ENCODE measurements at regions not wholly inside any gene's neighbourhood (a gene's known extent, or its start where the extent isn't known, plus 50 kb on each side); places are given as distances from the start of the nearest gene placed in this dataset.
"Not testable (repeated sequence)": the region's sequence is repeated elsewhere in the genome, so short reads cannot be mapped to it uniquely, and the experiment has no call there.

DNA sequence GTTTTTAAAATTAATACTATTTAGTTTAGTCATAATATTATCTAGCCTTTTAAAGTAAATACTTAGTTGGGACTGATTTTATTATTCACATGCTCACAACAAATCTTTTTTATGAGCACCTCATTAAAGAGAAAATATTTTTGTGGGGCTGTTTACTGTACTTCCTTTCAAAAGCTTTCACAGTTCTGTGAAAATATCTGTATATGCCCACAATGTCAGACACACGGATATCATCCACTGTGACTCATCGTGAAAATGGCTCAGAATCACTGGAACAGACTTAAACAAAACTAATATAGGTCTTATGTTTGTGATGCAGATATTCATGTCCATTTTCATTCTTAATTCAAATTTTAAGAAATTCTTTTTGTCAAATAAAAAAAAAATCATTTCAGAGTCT is 305.2 kb downstream of the RAB38 start:
- DNase-seq (ENCODE audit: low spot score), result no peak

DNA sequence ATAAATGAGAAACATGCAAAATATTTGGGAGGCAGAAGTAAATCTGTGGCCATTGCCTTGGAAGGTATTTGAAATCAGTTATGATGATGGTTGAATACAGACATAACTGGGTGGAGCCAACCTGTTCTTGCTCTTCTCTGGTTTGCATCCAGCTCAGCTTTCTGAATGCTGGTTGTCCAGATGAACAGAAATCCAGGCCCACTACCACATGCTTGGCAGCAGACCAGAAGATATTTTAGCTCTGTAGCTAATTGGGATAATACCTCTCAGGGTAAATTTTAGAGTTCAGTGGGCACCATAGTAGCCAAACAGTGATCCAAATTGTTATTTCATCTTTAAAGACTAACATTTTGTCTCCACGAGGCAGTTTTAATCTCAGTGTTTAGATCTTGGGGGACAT is 308.3 kb downstream of the RAB38 start:
- DNase-seq (ENCODE audit: low spot score), result no peak

DNA sequence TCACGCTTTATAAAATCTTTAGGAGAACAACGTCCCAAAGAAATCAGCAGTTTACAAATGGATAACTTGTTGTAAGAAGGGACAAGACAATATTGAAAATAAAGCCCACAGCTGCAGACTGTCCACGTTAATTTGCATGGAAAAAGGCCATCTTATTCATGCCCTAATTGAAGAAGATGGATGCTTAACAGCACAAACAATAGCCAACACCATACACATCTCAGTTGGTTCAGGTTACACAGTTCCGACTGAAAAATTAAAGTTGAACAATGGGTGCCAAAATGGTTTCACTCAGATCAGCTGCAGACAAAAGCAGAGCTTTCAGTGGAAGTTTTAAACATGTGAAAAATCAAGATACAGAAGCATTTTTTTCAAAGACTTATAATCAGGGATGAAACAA is 314.2 kb downstream of the RAB38 start:
- DNase-seq (ENCODE audit: low spot score), result no peak

- no peak for DNase-seq (ENCODE audit: low spot score)
Measured at GRCh38 chr11:87859636-87860035, 315.6 kb downstream of the RAB38 start.

- DNase-seq (ENCODE audit: low spot score), result no peak
Measured at GRCh38 chr11:87851827-87852226, 323.4 kb downstream of the RAB38 start.

DNA sequence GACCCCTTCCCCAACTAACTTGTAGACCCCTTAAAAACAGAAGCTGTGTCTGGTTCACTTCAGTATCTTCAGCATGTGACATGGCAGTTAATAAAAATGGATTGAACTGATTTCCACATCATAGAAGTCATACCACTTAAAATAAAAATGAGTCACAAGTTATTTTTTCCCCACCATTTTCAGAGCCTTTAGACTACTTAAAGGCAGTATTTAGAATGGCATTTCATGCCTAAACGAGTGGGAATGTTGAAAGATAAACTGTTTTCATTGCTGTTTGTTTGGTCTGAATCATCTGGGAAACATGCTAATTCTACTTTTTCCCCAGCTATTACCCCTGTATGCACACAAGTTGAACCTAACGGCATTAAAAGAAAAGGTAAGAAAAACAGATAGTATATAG is 324.0 kb downstream of the RAB38 start:
- DNase-seq (ENCODE audit: low spot score), result no peak

- no peak for DNase-seq (ENCODE audit: low spot score)
Measured at GRCh38 chr11:87849216-87849615, 326.0 kb downstream of the RAB38 start.

- no peak for DNase-seq (ENCODE audit: low spot score)
Measured at GRCh38 chr11:87840786-87841185, 334.5 kb downstream of the RAB38 start.

DNA sequence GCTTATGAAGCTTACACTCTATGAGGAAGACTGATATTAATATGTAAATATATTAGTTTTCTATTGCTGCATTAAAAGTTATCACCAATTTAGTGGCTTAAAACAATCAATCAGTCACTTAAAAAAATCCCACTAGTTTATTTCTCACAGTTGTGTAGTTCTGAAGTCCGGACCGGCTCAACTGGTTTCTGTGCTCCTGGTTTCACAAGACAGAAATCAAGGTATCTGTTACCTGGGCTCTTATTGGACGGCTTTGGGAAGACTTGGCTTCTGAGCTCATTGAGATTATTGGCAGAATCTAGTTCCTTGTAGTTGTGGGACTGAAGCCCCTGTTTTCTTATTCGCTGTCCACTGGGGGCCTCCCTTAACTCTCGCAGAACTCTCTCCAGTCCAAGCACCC is 343.0 kb downstream of the RAB38 start:
- DNase-seq (ENCODE audit: low spot score), result no peak

GRCh38 chr11:87820011-87820410 is 355.2 kb downstream of the RAB38 start:
- DNase-seq (ENCODE audit: low spot score), result no peak

DNA sequence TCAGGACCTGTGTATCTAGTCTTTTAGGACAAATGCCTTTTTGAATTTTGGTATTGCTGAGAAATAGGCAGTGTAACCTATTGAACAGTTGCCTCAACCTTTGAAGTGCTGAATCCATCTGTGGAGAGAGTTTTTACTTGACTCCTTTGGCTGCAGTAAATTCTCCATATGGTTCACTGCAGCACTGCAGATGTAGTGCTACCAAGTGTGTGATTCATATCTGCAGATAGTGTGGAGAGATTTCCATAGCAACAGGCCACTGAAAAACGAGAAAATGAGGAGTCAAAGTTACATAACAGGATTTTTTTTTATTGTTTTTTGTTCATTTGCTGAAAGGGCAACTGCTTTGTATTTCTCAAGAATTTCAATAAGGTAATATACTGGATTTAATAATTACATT is 356.1 kb downstream of the RAB38 start:
- DNase-seq (ENCODE audit: low spot score), result no peak

DNA sequence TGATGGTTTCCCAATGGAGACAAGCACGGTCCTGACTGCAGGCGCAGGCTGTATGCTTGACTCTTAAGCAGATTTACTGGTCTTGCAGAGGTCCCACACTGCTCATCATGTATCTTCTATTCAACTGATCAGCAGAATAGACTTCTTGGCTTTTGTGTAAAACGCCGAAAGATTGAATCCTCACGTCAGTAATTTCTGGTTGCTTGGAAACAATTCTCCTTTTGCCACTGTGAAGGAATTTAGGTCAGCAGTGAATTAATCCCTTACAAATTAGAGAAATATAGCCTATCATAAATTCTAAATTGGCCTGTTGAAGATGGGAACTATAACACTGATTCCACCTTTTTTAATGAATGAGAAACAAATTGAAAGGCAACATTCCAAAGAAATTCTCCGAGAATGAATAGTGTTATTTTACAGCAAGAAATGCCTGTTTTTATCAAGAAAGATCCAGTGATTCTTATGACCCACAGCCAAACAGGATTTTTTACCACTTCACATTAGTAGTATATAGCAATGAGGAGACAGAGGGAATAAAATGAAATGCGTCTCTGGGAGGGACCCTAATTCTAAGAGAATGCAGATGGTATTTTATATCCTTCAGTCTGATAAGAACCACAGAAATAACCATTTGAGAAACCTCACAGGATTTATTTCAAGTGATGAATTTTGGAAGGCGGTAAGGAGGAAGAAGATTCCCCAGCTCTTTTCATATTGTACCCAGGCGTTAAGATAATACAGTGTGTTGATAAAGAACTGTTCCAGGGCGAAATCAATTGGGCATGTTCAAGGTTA is 362.5 kb downstream of the RAB38 start:
- no peak for DNase-seq (ENCODE audit: low spot score)

- DNase-seq (ENCODE audit: low spot score), result no peak
Measured at GRCh38 chr11:87810486-87810885, 364.8 kb downstream of the RAB38 start.

DNA sequence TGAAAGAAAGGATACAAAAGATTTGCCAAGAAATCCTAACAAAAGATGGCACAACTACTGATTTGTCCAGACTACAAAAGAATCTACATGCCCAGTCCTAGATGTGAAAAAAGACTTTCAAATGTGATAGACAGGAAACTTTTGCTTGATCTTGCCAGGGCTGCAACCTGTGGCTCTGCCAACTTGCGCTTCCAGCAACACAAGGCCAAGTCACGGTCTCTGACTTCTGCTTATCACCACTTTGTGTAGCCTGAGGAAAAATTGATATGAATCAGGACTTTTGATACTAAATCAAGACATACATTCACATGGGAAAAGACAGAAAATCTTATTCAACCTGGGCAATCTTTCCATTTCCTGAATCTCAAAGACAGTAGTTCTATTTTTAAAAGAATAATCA is 366.0 kb downstream of the RAB38 start:
- DNase-seq (ENCODE audit: low spot score), result no peak

GRCh38 chr11:87804176-87804575 is 371.1 kb downstream of the RAB38 start:
- no peak for DNase-seq (ENCODE audit: low spot score)

- DNase-seq (ENCODE audit: low spot score), result no peak
Measured at GRCh38 chr11:87803748-87804147, 371.5 kb downstream of the RAB38 start.

- DNase-seq (ENCODE audit: low spot score), result not testable (repeated sequence)
Measured at GRCh38 chr11:87784862-87785261, 390.4 kb downstream of the RAB38 start.

- DNase-seq (ENCODE audit: low spot score), result no peak
Measured at GRCh38 chr11:87780068-87780413, 395.2 kb downstream of the RAB38 start.

DNA sequence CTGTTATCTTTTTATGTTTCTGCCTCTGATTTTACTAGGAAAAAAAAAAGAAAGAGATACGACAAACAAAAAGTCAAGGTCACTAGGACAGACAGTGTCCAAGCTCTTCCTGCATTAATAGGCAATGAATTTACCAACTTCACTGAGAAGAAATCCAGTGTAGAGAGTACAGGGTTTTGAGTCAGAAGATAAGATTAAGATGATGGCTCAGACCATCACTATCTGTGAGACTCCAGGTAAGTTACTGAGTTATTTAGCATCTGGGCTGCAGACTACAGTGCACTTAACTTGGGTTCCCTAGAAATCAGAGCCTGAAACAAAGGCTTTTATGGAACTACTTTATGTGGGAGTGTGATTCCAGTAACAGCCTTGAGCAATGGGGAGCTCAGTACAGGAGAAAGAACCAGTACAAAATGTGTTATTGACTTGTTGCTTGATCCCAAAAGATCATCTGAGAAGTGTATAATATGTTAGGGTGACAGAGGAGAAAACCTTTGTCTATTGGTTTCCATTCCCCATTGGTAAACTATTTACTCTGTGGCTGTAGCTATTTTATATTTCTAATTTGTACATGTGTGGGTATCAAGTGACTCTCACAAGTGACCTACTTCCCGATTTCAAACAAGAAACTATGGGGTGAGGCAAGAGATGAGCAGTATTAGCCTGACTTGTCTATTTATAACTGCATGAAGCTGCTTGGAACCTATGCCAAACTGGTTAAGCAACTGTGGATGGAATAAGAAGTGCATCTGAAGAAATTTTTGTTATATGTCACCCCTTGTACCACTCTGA is 395.8 kb downstream of the RAB38 start:
- DNase-seq (ENCODE audit: low spot score), result no peak

DNA sequence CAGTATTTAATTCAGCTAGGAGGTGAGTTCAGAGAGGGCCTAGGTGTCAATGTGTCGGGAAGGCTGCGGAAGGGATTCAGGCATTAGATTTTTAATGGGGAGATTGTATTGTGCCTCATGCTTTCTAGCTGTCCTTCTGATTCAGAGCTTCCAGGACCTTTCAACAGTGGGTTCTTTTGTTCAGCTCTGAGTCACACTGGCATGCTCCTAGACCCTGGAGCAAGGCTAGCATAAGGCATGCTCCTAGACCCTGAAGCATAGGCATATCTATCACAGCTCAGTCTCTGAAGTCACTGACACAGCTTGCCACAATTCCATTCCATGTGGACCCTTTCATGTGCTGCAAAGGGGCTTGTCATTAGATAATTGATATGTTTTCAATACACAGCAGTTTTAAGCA is 396.9 kb downstream of the RAB38 start:
- no peak for DNase-seq (ENCODE audit: low spot score)

- no peak for DNase-seq (ENCODE audit: low spot score)
Measured at GRCh38 chr11:87775036-87775435, 400.2 kb downstream of the RAB38 start.

- no peak for DNase-seq (ENCODE audit: low spot score)
Measured at GRCh38 chr11:87769661-87770060, 405.6 kb downstream of the RAB38 start.

DNA sequence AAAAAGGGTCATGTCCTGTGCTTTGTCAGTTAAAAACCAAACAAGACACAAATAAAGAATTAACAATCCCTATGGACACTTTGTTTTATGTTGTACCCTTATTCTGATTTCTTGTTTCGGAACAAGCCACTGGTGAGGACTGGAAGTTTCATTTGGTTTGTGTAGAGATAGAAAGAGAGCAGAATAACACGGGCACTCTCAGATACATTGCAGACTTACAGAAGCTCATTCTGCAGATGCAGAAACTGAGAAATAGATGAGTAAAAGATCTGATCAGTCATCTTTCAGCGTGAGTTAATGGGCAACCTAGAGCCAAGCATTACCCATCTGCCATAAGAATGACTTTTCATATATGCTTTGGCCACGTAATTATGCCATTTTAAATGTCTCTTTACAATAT is 407.6 kb downstream of the RAB38 start:
- no peak for DNase-seq (ENCODE audit: low spot score)

- not testable (repeated sequence) for DNase-seq (ENCODE audit: low spot score)
Measured at GRCh38 chr11:87764075-87764474, 411.2 kb downstream of the RAB38 start.
